ENCODE measurements at regions not wholly inside any gene's neighbourhood (a gene's known extent, or its start where the extent isn't known, plus 50 kb on each side); places are given as distances from the start of the nearest gene placed in this dataset.
A peak's percentile ranks its signal among the peaks of the same experiment; 100 is the strongest.
"Not testable (repeated sequence)": the region's sequence is repeated elsewhere in the genome, so short reads cannot be mapped to it uniquely, and the experiment has no call there.

- DNase-seq; intact Hi-C loops (cut with DNase I): not testable (repeated sequence)
Measured at GRCh38 chr10:22091260-22091659, 87.7 kb upstream of the DNAJC1 start.

GRCh38 chr10:22087402-22087738 is 83.8 kb upstream of the DNAJC1 start:
- intact Hi-C loops (cut with DNase I) = no loop called here
- DNase-seq = no peak

DNA sequence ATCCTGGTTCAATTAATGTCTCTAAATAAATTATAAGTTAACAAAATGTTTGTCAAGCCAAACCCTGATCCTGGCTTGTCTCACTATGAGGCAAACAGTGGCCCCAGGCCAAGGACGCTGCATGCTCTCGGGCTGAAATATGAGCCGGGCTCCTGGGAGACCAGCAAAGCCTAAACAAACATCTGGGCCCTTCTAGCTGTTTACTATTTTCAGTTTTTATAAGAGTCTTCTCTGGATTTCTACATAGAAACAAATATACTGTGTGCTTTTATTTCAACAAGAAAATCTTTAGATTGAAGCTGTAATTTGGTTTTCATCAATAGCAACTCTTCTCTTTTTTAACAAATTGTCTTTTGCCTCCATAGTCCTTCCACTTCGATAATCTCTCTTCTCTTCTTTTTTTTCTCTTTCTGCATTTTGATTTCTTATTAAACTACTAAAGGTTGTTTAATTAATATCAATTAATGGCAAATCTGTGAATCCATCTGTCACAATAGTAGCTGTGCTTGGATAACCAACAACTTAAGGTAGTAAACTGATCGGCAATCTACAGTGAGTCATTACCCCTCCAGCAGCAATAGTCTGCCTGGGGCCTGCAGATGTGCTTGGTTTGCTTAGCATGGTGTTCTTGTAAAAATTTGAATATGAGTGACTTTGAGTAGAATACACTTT is 83.3 kb upstream of the DNAJC1 start:
- intact Hi-C loops (cut with DNase I) = no loop called here
- peak in 41 of 42 donors; percentile 16 to 76 (median 57) for DNase-seq

DNA sequence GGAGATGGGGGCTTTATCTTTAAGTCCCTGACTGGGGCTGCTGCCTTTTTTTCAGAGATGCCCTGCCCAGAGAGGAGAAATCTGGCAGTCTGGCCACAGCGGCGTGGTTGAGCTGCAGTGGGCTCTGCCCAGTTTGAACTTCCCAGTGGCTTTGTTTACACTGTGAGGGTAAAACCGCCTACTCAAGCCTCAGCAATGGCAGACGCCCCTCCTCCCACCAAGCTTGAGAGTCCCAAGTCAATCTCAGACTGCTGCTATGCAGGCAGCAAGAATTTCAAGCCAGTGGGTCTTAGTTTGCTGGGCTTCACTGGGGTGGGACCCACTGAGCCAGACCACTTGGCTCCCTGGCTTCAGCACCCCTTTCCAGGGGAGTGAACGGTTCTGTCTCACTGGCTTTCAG is 76.4 kb upstream of the DNAJC1 start:
- intact Hi-C loops (cut with DNase I); DNase-seq: not testable (repeated sequence)

DNA sequence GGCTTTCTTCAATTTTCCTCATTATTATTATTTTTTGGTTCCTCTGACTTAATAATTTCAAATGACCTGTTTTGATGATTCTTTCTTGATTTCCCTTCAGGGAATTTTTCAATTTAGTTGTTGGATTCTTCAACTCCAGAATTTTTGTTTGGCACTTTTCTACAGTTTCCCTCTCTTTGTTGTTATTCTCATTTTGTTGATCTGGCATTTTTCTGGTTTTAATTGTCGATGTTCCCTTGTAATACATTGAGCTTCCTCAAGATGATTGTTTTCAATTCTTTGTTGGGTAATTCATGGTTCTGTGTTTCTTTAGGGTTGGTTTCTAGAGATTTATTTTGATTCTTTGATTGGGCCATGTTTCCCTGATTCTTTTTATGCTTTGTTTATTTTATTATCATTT is 67.8 kb upstream of the DNAJC1 start:
- DNase-seq = no peak
- intact Hi-C loops (cut with DNase I) = no loop called here

GRCh38 chr10:22067091-22067490 is 63.6 kb upstream of the DNAJC1 start:
- intact Hi-C loops (cut with DNase I) = no loop called here
- DNase-seq = no peak

DNA sequence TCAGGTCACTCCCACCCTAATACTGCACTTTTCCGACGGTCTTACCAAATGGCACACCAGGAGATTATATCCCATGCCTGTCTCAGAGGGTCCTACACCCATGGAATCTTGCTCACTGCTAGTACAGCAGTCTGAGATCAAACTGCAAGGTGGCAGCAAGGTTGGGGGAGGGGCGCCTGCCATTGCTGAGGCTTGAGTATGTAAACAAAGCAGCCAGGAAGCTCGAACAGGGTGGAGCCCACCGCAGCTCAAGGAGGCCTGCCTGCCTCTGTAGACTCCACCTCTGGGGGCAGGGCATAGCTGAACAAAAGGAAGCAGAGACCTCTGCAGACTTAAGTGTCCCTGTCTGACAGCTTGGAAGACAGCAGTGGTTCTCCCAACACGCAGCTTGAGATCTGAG is 57.5 kb upstream of the DNAJC1 start:
- DNase-seq; intact Hi-C loops (cut with DNase I): not testable (repeated sequence)

- intact Hi-C loops (cut with DNase I) = no loop called here
- DNase-seq = no peak
Measured at GRCh38 chr10:22058201-22058600, 54.7 kb upstream of the DNAJC1 start.

DNA sequence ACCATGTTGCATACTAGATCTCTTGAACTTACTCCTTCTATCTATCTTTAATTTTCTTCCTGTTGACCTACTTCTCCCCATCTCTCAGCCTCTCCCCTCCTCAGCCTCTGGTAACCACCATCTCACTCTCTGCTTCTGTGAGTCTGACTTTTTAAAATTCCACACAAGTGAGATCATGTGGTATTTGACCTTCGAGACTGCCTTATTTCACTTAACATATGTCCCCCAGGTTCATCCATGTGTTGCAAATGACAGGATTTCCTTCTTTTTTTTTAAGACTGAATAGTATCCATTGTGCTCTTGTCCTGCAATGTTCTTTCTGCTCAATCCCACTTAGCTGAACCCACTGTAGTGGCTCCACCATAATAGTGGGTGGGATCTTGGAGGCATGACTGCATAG is 51.4 kb upstream of the DNAJC1 start:
- intact Hi-C loops (cut with DNase I) = no loop called here
- no peak for DNase-seq

Data from head of caudate nucleus (tissue), 42 donors.